Neuronal stem cell (in vitro differentiated cells): ENCODE measurements at regions not wholly inside any gene's neighbourhood (a gene's known extent, or its start where the extent isn't known, plus 50 kb on each side); places are given as distances from the start of the nearest gene placed in this dataset.

Experiments used
- DNase-seq: peaks from one replicate; pipeline ENCODE4 v3.0.0-alpha.2; 2013; ENCODE audit warnings: low spot score
- H2AFZ ChIP-seq: one replicate; pipeline ENCODE4 v1.6.1; 2013; ENCODE audit warnings: mild to moderate bottlenecking, low read length, inconsistent platforms
- H2AK5ac ChIP-seq: 2 replicates; pipeline ENCODE4 v1.6.1; 2013; ENCODE audit warnings: low read depth, mild to moderate bottlenecking, inconsistent platforms, low read length, moderate library complexity, mixed read lengths
- H2BK120ac ChIP-seq: 2 replicates; pipeline ENCODE4 v1.6.1; 2013; ENCODE audit warnings: low read depth, mild to moderate bottlenecking, inconsistent platforms, low read length, moderate library complexity, mixed read lengths
- H2BK12ac ChIP-seq: one replicate; pipeline ENCODE4 v1.6.1; 2013; ENCODE audit warnings: low read length, inconsistent platforms
- H2BK15ac ChIP-seq: 2 replicates; pipeline ENCODE4 v1.6.1; 2013; ENCODE audit warnings: mild to moderate bottlenecking, low read length, inconsistent platforms, mixed read lengths
- H2BK5ac ChIP-seq: one replicate; pipeline ENCODE4 v1.6.1; 2013; ENCODE audit warnings: inconsistent platforms, mild to moderate bottlenecking, low read length, moderate library complexity
- H3K14ac ChIP-seq: one replicate; pipeline ENCODE4 v1.6.1; 2013; ENCODE audit warnings: low read length, inconsistent platforms
- H3K18ac ChIP-seq: 2 replicates; pipeline ENCODE4 v1.6.1; 2013; ENCODE audit warnings: low read length, inconsistent platforms
- H3K23ac ChIP-seq: 2 replicates; pipeline ENCODE4 v1.6.1; 2013; ENCODE audit warnings: low read depth, mild to moderate bottlenecking, mixed read lengths, low read length, inconsistent platforms; ENCODE audit not compliant: poor library complexity
- H3K27ac ChIP-seq: replicated peaks from 3 replicates; pipeline ENCODE4 v1.5.1; 2013; ENCODE audit warnings: low read length, inconsistent platforms
- H3K27me3 ChIP-seq, 3 experiments: 2 replicates each; pipeline ENCODE4 v1.6.1; 2013; ENCODE audit warnings: low read length in 3 of 3, mild to moderate bottlenecking in 2 of 3, inconsistent platforms in 1 of 3, low read depth in 1 of 3, mixed read lengths in 1 of 3, moderate library complexity in 1 of 3; ENCODE audit not compliant: control insufficient read depth in 3 of 3, insufficient read depth in 3 of 3
- H3K36me3 ChIP-seq, 2 donors: replicated peaks in 1 of 2; 2 replicates each; pipeline ENCODE4 v1.6.1; 2013; ENCODE audit warnings: low read length in 2 of 2; ENCODE audit not compliant: control insufficient read depth in 2 of 2, insufficient read depth in 2 of 2
- H3K4ac ChIP-seq: 2 replicates; pipeline ENCODE4 v1.6.1; 2013; ENCODE audit warnings: inconsistent platforms, mild to moderate bottlenecking, low read length, moderate library complexity
- H3K4me1 ChIP-seq, 2 donors: 1 replicate in 1 of 2; 2 replicates in 1 of 2; pipeline ENCODE4 v1.6.1; 2013; ENCODE audit warnings: low read length in 2 of 2, low read depth in 1 of 2; ENCODE audit not compliant: control insufficient read depth in 2 of 2, insufficient read depth in 1 of 2
- H3K4me2 ChIP-seq: one replicate; pipeline ENCODE4 v1.6.1; 2013; ENCODE audit warnings: mild to moderate bottlenecking, low read length, inconsistent platforms; ENCODE audit not compliant: insufficient read depth, poor library complexity, severe bottlenecking
- H3K4me3 ChIP-seq, 2 donors: 2 replicates each; pipeline ENCODE4 v1.5.1; 2013; ENCODE audit warnings: low read length in 2 of 2, mild to moderate bottlenecking in 2 of 2, inconsistent platforms in 1 of 2, moderate library complexity in 1 of 2
- H3K79me1 ChIP-seq: one replicate; pipeline ENCODE4 v1.6.1; 2013; ENCODE audit warnings: low read depth, mild to moderate bottlenecking, inconsistent platforms, low read length, moderate library complexity
- H3K9ac ChIP-seq: one replicate; pipeline ENCODE4 v1.6.1; 2013; ENCODE audit warnings: mild to moderate bottlenecking, low read depth, low read length, inconsistent platforms; ENCODE audit not compliant: poor library complexity
- H3K9me3 ChIP-seq, 2 donors: replicated peaks in 1 of 2; 2 replicates each; pipeline versions ENCODE3 to v1.6.1; 2013; ENCODE audit warnings: low read length in 2 of 2, mild to moderate bottlenecking in 2 of 2, inconsistent platforms in 1 of 2, low read depth in 1 of 2, mixed read lengths in 1 of 2, moderate library complexity in 1 of 2; ENCODE audit not compliant: control insufficient read depth in 2 of 2, insufficient read depth in 1 of 2
- H4K8ac ChIP-seq: one replicate; pipeline ENCODE4 v1.6.1; 2013; ENCODE audit warnings: low read depth, mild to moderate bottlenecking, inconsistent platforms, low read length, moderate library complexity
- H4K91ac ChIP-seq: one replicate; pipeline ENCODE4 v1.6.1; 2013; ENCODE audit warnings: low read length, low read depth, mild to moderate bottlenecking, inconsistent platforms; ENCODE audit not compliant: poor library complexity
- WGBS, 2 donors: extraction: QIAGEN DNeasy Blood & Tissue Kit; methylation state at CpG; one replicate each; pipeline ENCODE4 v1.1.7; 2013; ENCODE audit warnings: missing lambda C conversion rate in 2 of 2, mixed read lengths in 1 of 2; ENCODE audit not compliant: insufficient read length in 2 of 2, insufficient replicate concordance in 1 of 2; ENCODE audit errors: extremely low coverage in 2 of 2; 5-methylcytosine and 5-hydroxymethylcytosine counted together

DNA sequence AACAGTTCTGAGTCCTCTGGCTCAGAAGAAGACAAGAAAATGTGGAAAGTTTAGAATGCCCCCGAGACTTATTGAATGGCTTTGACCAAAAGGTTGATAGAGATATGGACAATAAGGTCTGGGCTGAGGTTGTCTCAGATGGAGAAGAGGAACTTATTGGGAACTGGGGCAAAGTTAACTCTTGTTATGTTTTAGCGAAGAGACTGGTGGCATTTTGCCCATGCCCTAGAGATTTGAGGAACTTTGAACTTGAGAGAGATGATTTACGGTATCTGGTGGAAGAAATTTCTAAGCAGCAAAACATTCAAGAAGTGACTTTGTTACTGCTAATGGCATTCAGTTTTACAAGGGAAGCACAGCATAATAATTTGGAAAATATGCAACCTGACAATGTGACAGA is 1549.3 kb upstream of the ADGRL3 start:
- H3K27me3 ChIP-seq = no peaks in the 10 kb centered on the region
- H3K9ac ChIP-seq = no peak overlapping the region
- H4K91ac ChIP-seq = no peak overlapping the region
- H3K4me1 ChIP-seq = no peaks in the 10 kb centered on the region
- no peak overlapping the region for H3K18ac ChIP-seq
- no peak overlapping the region for H2AFZ ChIP-seq
- no peak overlapping the region for H2BK12ac ChIP-seq
- H2BK120ac ChIP-seq = no peak overlapping the region
- no peaks in the 10 kb centered on the region for H3K9me3 ChIP-seq
- no peak overlapping the region for H4K8ac ChIP-seq
- no peak for DNase-seq
- no peak overlapping the region for H3K4ac ChIP-seq
- no peak overlapping the region for H2AK5ac ChIP-seq
- H2BK15ac ChIP-seq = no peak overlapping the region
- no CpG with 5 or more reads among the region's 3 CpGs for WGBS, 2 donors
- no peaks in the 10 kb centered on the region for H3K79me1 ChIP-seq
- H3K23ac ChIP-seq = no peak overlapping the region
- no peaks in the 10 kb centered on the region for H3K36me3 ChIP-seq
- H3K14ac ChIP-seq = no peak overlapping the region
- no peak overlapping the region for H3K4me2 ChIP-seq
- H3K4me3 ChIP-seq = no peak overlapping the region
- H3K27ac ChIP-seq = no peak overlapping the region
- H2BK5ac ChIP-seq = no peak overlapping the region

GRCh38 chr4:59655996-59656395 is 1544.1 kb upstream of the ADGRL3 start:
- Histone ChIP-seq H3K79me1 (no peaks in the 10 kb centered on the region), H4K8ac (no peak overlapping the region), H3K27me3 (no peaks in the 10 kb centered on the region), H2BK12ac (no peak overlapping the region), H2AK5ac (no peak overlapping the region), H3K9me3 (peaks cover 0 to 2% of the 10 kb centered on the region in 2 donors), H3K4me3 (no peak overlapping the region), H3K4me2 (no peak overlapping the region), H3K4me1 (no peaks in the 10 kb centered on the region), H2BK15ac (no peak overlapping the region), H2AFZ (no peak overlapping the region), H3K4ac (no peak overlapping the region), H3K14ac (no peak overlapping the region), H2BK5ac (no peak overlapping the region), H4K91ac (no peak overlapping the region), H2BK120ac (no peak overlapping the region), H3K18ac (peak overlapping the region; percentile 45), H3K27ac (no peak overlapping the region), H3K23ac (no peak overlapping the region), H3K36me3 (no peaks in the 10 kb centered on the region), H3K9ac (no peak overlapping the region)
- WGBS, 2 donors = no CpG with 5 or more reads among the region's 4 CpGs
- no peak for DNase-seq

DNA sequence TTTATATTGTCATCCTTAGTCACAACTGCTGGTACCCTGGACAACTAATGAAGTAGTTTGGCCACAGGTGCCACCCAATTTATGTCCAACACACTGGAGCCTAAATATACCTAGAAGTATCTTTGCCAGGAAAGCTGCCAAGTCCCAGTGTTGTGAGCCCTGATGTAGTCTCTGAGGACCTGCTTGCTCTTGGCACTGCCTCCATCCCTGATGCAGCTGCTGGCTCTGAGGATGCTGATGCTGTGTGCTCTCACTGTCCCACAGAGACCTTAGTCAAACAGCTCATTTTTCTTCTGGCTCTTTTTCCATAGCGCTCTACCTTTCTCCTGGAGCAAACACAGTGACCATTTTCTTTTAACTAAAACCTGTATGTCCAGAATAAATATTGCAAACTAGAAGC is 1535.4 kb upstream of the ADGRL3 start:
- no peak overlapping the region for H2BK15ac ChIP-seq

DNA sequence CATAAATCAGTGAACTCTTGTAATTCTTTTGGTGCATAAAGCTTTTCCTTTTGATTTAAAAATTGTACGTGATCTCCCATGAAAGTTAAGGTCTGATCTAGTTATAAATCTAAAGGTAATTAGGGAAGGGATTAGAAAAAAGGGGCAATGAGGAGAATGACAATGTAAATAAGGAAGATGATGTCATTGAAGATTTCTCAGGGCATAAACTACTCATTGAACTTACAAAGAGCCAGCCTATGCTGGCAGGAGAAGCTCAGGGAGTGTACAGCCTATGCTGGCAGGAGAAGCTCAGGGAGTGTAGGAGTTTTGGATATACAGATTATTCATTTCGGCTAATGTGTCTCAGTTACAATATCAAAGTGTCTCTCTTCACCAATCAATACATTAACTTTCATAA is 1533.5 kb upstream of the ADGRL3 start:
- Histone ChIP-seq H3K36me3 (no peaks in the 10 kb centered on the region), H3K18ac (no peak overlapping the region), H2BK15ac (no peak overlapping the region), H4K8ac (no peak overlapping the region), H4K91ac (no peak overlapping the region), H2BK12ac (no peak overlapping the region), H3K4me3 (no peak overlapping the region), H3K27ac (no peak overlapping the region), H2BK120ac (no peak overlapping the region), H2AFZ (no peak overlapping the region), H3K4ac (no peak overlapping the region), H3K4me1 (no peaks in the 10 kb centered on the region), H3K14ac (no peak overlapping the region), H3K9me3 (no peaks in the 10 kb centered on the region), H3K23ac (no peak overlapping the region), H2AK5ac (no peak overlapping the region), H3K79me1 (no peaks in the 10 kb centered on the region), H3K4me2 (no peak overlapping the region), H2BK5ac (no peak overlapping the region), H3K9ac (no peak overlapping the region), H3K27me3 (no peaks in the 10 kb centered on the region)
- no peak for DNase-seq
- no CpG with 5 or more reads among the region's 2 CpGs for WGBS, 2 donors

More for the DNA sequence above, 1535.4 kb upstream of the ADGRL3 start:
- H3K23ac ChIP-seq = no peak overlapping the region
- H3K9ac ChIP-seq = no peak overlapping the region
- H4K91ac ChIP-seq = no peak overlapping the region
- no CpG with 5 or more reads among the region's 1 CpG for WGBS, 2 donors
- no peaks in the 10 kb centered on the region for H3K9me3 ChIP-seq
- H3K79me1 ChIP-seq = no peaks in the 10 kb centered on the region
- H3K27ac ChIP-seq = no peak overlapping the region
- no peak overlapping the region for H3K4me3 ChIP-seq
- no peak overlapping the region for H2BK5ac ChIP-seq
- no peak overlapping the region for H3K14ac ChIP-seq
- DNase-seq = no peak
- H2BK12ac ChIP-seq = no peak overlapping the region
- no peak overlapping the region for H2BK120ac ChIP-seq
- H3K4ac ChIP-seq = no peak overlapping the region
- no peaks in the 10 kb centered on the region for H3K36me3 ChIP-seq
- no peaks in the 10 kb centered on the region for H3K4me1 ChIP-seq
- H4K8ac ChIP-seq = no peak overlapping the region
- H3K27me3 ChIP-seq = no peaks in the 10 kb centered on the region
- H3K4me2 ChIP-seq = no peak overlapping the region
- H2AK5ac ChIP-seq = no peak overlapping the region
- no peak overlapping the region for H2AFZ ChIP-seq
- no peak overlapping the region for H3K18ac ChIP-seq
